ENCODE measurements at regions not wholly inside any gene's neighbourhood (a gene's known extent, or its start where the extent isn't known, plus 50 kb on each side); places are given as distances from the start of the nearest gene placed in this dataset.

DNA sequence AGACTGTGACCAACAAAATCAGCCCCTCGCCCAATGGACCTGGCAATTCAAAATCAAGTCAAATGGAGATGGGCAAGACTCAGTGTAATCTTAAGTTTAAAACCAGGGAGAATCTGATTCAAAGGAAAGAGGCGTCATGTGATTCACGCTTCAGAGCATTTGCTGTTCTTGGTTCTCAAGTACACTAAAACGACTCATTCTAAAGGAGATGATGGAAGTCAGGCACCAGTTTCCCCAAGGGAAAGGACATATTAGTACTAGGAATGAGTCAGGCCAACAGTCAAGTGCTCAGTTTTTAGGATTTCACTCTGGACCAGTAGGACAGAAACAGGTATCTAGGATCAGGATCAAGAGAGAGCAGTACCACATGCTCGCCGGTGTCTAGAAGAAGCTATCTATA is 429.6 kb downstream of the PLPP3 start:
- ChIA-PET CTCF (no interaction called here), POLR2A (no interaction called here)
- TF ChIP-seq POLR2A (IDR thresholded peaks at IDR 0.05; ENCODE audit: low read length) (no peak), MAZ (IDR thresholded peaks at IDR 0.05; ENCODE audit: borderline replicate concordance, low read depth, low read length) (no peak), GATA3 (IDR thresholded peaks at IDR 0.05; ENCODE audit: borderline replicate concordance) (no peak), HES2 (IDR thresholded peaks at IDR 0.05) (no peak), ATOH8 (CRISPR knock-in tag; IDR thresholded peaks at IDR 0.05; ENCODE audit: low read depth) (no peak), ZC3H11A (IDR thresholded peaks at IDR 0.05) (no peak), NFE2L2 (conservative IDR thresholded peaks at IDR 0.05; ENCODE audit: low read length) (no peak), ESRRA (IDR thresholded peaks at IDR 0.05; ENCODE audit: borderline replicate concordance, low read length) (no peak), KDM1A (IDR thresholded peaks at IDR 0.05; ENCODE audit: low read depth) (no peak), MYC (IDR thresholded peaks at IDR 0.05; ENCODE audit: borderline replicate concordance, low read length) (no peak), HMGXB4 (CRISPR knock-in tag; IDR thresholded peaks at IDR 0.05; ENCODE audit: borderline replicate concordance) (no peak)
- WGBS (ENCODE audit: missing lambda C conversion rate): 53% methylated on average over 6 of the region's 6 CpGs
- no peak overlapping the region for H3K27ac ChIP-seq
- no peak overlapping the region for H3K4me2 ChIP-seq
- H3K9me3 ChIP-seq: no peaks in the 10 kb centered on the region
- no peak for ATAC-seq
- no peak overlapping the region for H3K4me3 ChIP-seq
- no peaks in the 10 kb centered on the region for H3K4me1 ChIP-seq
- no peak for DNase-seq (ENCODE audit: low read depth in 1 of 2, low spot score in 1 of 2)
- FAIRE-seq: no peak

DNA sequence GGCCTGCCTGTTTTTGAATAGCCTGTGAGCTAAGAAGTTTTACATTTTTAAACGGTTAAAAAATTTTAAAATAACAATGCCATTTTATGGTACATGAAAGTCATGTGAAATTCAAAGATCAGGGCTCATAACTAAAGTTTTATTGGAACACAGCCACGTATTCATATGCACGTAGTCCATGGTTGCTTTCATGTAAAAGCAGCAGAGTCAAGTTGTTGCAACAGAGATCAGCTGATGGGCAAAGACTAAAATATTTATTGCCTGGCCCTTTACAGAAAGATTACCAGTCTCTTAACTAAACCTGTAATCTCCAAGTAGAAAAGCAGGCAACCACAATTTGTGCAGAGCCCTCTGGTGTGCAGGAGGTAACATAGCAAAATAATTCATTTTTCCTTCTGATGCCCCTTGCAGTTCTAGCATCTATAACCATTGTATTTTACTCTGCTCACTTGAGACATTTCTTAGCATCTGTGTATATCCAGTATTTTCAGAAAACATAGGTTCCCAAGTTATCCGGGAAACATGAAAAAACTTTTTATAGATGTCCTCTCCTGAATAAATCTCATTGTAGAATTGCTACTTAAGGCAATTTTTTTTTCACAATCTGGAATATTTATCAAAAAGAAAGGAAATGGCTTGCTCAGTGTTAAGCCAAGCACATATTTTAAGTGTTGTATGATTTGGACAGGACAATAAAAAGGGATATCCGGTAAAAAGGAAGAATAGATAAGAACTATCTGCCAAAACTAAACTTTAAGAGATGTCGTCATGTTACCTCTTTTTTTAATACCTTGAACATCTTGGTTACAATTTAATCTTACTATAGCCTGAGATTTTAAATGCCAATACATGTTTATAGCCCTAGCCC is 430.8 kb downstream of the PLPP3 start:
- no peak for ATAC-seq
- POLR2A ChIA-PET: no interaction called here
- Histone ChIP-seq H3K27ac (no peak overlapping the region), H3K4me3 (no peak overlapping the region), H3K4me1 (no peaks in the 10 kb centered on the region), H3K9me3 (no peaks in the 10 kb centered on the region), H3K4me2 (no peak overlapping the region)
- 64% methylated on average over 6 of the region's 6 CpGs for whole genome bisulfite sequencing (ENCODE audit: missing lambda C conversion rate)
- CTCF ChIA-PET: no interaction called here
- DNase-seq (ENCODE audit: low read depth in 1 of 2, low spot score in 1 of 2): no peak
- FAIRE-seq: no peak
- TF ChIP-seq CHD4 (IDR thresholded peaks at IDR 0.05; ENCODE audit: borderline replicate concordance) (no peak), ZSCAN20 (CRISPR knock-in tag; IDR thresholded peaks at IDR 0.05) (no peak), EHMT2 (IDR thresholded peaks at IDR 0.05; ENCODE audit: low read depth) (no peak), NPAS2 (CRISPR knock-in tag; IDR thresholded peaks at IDR 0.05; ENCODE audit: borderline replicate concordance) (no peak), PHF8 (IDR thresholded peaks at IDR 0.05; ENCODE audit: borderline replicate concordance, low read depth) (no peak), MYC (IDR thresholded peaks at IDR 0.05; ENCODE audit: borderline replicate concordance, low read length) (no peak)

DNA sequence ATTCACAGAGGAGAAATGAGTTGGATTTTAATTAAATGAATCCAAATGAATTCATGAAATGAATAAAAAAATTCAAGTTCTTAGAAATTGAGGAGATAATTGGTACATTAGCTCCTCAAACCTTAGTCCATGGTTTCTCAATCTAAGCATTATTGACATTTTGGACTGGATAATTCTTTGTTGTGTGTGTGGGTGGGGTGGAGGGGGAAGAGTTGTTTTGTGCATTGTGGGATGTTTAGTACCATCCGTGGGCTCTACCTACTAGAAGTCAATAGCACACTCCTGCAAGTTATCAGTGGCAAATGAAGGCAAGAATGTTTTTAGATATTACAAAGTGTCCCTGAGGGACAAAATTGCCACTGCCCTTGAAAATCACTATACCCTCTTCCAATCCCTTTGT is 431.9 kb downstream of the PLPP3 start:
- ChIA-PET CTCF (interaction anchor here (0.7 kb wide), 1 partner anchor 173 kb away, joined by 3 read pairs; no protein-coding TSS in a partner anchor), POLR2A (no interaction called here)
- H3K4me3 ChIP-seq: no peak overlapping the region
- H3K9me3 ChIP-seq: no peaks in the 10 kb centered on the region
- DNase-seq (ENCODE audit: low read depth in 1 of 2, low spot score in 1 of 2): no peak
- no peak overlapping the region for H3K27ac ChIP-seq
- FAIRE-seq: no peak
- no peaks in the 10 kb centered on the region for H3K4me1 ChIP-seq
- no peak for ATAC-seq
- no peak for TF ChIP-seq CHD4 (IDR thresholded peaks at IDR 0.05; ENCODE audit: borderline replicate concordance)
- TF ChIP-seq BHLHE40 (IDR thresholded peaks at IDR 0.05; ENCODE audit: low read depth, low read length): no peak
- TF ChIP-seq JUN (IDR thresholded peaks at IDR 0.05): no peak
- no peak for TF ChIP-seq HOXB13 (CRISPR knock-in tag; IDR thresholded peaks at IDR 0.05; ENCODE audit: low read depth)
- no peak for TF ChIP-seq JUNB (IDR thresholded peaks at IDR 0.05)
- TF ChIP-seq POLR2A (IDR thresholded peaks at IDR 0.05; ENCODE audit: low read length): no peak
- TF ChIP-seq, protein P1, sequence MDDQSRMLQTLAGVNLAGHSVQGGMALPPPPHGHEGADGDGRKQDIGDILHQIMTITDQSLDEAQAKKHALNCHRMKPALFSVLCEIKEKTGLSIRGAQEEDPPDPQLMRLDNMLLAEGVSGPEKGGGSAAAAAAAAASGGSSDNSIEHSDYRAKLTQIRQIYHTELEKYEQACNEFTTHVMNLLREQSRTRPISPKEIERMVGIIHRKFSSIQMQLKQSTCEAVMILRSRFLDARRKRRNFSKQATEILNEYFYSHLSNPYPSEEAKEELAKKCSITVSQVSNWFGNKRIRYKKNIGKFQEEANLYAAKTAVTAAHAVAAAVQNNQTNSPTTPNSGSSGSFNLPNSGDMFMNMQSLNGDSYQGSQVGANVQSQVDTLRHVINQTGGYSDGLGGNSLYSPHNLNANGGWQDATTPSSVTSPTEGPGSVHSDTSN (IDR thresholded peaks at IDR 0.05): no peak
- TF ChIP-seq MYC (IDR thresholded peaks at IDR 0.05; ENCODE audit: borderline replicate concordance, low read length): no peak
- TF ChIP-seq TFCP2L1 (CRISPR knock-in tag; IDR thresholded peaks at IDR 0.05): no peak
- TF ChIP-seq HES2 (IDR thresholded peaks at IDR 0.05): no peak
- TF ChIP-seq ZNF302 (CRISPR knock-in tag; IDR thresholded peaks at IDR 0.05): no peak
- no peak for TF ChIP-seq HOXB5 (CRISPR knock-in tag; IDR thresholded peaks at IDR 0.05)
- TF ChIP-seq EP300 (IDR thresholded peaks at IDR 0.05): no peak
- no peak overlapping the region for H3K4me2 ChIP-seq
- 64% methylated on average over 1 of the region's 1 CpG for WGBS (ENCODE audit: missing lambda C conversion rate)
